GM19438 (cell line): ENCODE measurements at regions not wholly inside any gene's neighbourhood (a gene's known extent, or its start where the extent isn't known, plus 50 kb on each side); places are given as distances from the start of the nearest gene placed in this dataset.

Experiments
- ATAC-seq: cut with Tn5 transposase; IDR thresholded peaks from one replicate; pipeline ENCODE4 v1.9.1; 2021; ENCODE audit warnings: low read depth; ENCODE audit not compliant: unreplicated experiment

DNA sequence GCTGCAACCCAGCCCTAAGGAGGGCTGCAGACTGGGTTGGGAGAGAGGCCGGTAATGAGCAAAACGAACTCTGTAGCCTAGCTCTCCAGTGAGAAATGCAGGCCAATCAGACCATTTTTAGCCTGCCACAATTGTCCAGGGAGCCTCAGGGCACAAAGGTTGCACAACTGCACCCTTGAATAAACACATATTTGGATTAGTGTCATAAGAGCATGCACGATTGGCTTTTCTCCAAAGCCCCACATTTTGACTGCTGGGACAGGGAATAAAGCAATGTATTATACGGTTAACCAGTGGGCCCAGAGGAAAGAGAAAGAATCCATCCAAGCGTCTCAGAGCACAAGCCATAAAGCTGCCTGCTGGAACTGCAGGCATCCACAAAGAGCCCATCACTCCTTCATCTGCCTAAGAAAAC lies 729.4 kb upstream of the SGCG start:
- ATAC-seq = no peak

DNA sequence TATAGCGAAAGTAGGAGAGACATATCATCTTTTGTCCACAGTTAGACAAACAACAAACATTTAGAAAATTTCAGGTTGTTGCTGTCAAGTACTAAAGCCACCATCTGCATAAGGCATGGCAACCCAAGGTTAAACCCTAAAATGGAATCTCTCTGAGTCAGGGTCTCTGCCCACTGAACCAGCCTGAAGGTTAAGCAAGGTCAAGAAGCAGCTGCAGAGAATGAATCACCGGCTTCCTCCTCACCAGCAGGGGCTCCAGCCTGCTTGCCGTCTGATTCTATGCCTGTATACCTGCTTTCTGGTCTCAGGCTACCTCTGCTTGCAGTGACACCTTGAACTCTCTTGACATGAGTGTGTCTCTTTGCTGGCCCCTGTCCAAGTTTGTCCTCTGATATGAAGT lies 726.2 kb upstream of the SGCG start:
- ATAC-seq = no peak

DNA sequence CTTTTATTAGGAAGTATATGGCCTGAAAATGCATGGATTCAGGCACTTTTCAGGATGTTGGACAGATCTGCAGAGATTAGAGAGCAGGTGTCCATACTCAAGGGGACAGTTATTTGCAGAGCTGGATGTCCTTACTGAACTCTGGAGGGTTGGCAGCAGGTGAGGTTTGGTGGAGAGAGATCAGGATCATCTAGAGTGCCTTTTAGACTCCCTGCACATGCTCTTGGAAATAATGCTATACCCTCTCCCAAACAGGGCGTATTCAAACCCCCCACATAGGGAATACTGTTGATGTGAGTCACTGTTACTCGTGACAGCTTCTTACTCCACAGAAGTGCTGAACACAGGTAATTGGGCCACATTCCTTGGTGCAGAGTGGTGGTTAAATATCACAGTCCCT lies 725.7 kb upstream of the SGCG start:
- no peak for ATAC-seq

DNA sequence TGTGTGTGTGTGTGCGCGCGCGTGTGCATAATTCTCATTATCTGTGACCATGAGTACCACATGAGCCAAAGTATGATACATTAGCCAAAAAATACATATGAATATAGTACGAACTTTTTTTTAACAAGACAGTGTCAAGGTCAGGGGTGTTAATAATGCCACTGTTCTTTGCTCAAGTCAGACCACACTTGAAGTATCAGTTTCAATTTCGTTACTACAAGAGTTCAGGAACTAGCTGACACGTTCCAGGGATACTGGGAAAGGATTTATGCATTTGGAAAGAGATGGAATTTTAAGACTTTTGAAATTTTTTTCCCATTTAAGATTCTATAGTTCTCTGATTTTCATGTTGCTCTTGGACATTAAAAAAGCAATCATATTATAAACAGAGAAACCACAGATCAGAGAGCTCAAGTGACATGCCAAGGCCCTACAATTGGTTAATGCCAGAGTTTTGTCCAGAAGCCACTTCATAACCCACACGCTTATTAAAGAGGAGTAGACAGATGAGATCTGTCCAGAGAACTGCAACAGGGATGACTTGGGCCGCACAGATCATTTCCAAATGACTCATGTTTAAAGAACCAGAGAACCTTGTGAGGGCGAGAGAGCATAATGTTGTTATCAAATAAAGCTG lies 718.8 kb upstream of the SGCG start:
- no peak for ATAC-seq

DNA sequence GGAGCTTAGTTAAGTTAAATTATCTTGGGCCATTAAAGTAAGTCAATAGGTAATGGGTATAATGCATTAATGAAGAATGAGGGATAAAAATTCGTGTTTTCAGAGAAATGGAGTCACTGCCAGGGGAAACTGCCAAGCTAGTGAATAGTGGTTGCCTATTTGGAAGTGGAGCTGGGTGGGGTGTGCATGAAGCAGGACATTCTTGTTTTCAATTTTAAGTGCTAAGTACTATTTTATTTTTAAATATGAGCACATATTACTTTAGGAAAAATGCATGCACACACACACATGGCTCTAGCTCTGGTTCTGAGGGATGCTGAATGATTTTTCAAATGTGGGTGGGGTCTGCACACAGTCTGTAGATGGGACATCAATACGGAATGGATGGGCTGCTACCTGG lies 717.7 kb upstream of the SGCG start:
- no peak for ATAC-seq

DNA sequence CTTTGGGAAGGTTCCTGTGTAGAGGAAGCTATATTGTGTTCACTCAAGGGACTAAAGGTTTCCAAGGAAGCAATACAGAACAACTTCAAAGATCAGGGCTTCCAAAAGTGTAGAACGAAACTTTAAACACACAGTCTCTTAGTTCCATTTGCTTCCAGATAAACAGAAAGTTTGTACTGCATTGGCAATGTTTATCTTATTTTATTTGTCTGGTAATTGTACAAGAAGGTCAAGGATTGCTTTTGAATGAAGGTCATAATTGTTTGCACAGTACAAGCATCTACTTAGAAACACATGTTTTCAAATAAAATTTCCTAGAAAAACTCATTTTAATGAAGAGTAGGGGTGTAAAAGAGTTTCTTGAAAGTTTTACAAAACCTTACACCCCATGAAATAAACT lies 712.7 kb upstream of the SGCG start:
- ATAC-seq = no peak

DNA sequence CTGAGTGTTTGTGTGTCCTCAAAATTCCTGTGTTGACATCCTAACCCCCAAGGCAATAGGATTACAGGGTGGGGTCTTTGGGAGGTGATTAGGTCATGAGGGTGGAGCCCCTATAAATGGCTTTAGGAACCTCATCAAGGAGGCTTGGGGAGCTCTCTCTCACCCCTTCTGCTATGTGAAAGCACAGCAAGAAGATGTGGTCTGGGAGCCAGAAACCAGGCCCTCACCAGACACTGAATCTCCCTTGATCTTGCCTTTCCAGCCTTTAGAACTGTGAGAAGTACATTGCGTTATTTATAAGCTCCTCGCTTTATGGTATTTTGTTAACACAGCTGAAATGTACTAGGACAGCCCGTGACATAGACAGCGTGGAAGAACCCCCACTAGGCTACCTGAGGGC lies 712.0 kb upstream of the SGCG start:
- no peak for ATAC-seq

DNA sequence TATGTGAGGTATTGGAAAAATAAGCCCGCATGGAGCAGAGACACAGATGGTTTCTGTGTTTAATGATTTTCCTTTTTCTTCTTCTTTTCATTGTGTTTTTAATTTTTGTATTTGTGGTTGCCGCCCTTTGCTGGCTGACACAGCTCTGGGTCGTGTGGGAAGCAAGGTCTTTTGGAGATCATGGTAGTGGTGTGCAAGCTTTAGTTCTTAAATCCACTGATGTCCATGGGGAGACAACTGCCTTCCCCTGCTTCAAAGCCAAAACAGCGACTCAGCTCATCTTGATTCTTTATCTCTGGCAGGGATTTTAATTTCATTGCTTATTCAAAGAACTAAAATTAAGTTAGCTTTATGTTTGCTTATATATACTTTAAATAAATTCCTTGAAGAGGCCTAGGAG lies 711.3 kb upstream of the SGCG start:
- ATAC-seq = no peak

DNA sequence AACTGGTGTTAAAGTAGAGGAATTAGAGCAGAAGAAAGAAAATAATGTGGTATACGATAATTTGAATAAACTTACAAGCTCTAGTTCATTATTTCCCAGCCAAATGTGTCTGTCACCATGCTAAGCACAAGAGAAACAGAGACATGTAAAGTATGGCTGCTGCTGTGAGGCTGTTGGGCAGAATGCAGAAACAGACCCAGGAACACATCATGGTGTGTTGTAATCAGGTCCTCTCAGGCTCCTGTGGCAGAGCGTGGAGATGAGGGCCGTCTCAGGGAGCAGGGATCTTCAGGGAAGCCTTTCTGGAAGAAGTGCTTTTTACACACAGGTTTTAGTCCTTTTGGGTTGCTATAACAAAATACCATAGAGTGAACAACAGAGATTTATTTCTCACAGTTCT lies 710.7 kb upstream of the SGCG start:
- ATAC-seq = no peak

DNA sequence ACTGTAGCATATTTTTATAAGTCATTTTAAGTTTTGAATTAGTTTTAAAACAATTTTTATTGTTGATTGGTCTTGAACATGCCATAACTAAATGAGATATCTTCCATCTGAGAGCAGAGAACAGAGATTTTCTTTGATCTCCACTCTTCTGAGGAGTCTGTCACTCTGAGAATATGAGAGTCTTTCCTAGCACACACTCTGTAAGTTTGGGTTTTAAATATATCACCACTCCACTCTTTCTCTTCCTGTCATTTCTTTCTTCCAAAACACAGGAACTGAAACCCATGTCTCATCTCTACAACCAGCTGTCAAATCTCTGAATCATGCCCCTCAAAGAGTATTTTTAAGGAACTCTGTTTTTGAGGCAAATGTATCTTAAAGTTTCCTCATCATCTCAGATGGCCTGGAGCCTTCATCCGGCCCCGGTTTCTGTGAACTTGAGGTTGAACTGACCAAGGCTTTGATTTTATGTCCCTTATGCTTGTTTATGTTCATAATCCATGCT lies 698.2 kb upstream of the SGCG start:
- ATAC-seq = no peak

DNA sequence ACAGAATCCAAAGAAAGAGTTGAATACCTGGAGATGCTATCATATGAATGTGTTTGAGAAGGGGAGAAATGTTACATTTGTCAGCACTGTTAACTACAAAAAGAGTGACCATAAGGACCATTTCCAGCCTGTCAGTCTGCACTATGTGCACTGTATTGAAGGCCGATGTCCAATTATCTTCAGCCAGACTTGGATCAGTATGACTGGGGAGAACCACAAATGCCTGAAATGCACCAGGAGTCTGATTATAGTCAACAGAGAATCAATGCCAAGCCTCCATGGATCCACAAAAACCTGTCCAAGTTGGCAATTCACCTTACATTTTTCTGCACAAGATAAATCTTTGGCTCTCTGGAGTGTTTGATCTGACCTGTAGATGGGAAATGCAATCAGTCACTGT lies 697.5 kb upstream of the SGCG start:
- no peak for ATAC-seq

DNA sequence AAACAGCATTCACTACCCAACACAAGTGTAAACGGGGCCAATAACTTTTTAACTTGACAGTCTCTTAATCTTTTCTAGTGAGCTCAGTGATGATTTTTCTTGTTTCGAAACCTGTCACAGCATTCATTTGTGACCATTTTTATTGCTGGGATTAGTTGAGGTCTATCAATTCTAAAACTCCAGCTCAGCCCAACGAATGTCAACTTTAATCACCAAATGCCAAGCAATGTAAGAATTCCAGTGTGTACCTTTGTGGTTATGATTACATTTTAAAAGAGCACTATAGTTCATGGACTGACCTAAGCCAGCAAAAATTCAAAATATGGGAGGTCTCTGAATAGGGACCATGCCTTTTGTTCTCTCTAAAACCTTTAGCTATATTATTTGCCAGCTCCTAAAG lies 694.3 kb upstream of the SGCG start:
- ATAC-seq = no peak

DNA sequence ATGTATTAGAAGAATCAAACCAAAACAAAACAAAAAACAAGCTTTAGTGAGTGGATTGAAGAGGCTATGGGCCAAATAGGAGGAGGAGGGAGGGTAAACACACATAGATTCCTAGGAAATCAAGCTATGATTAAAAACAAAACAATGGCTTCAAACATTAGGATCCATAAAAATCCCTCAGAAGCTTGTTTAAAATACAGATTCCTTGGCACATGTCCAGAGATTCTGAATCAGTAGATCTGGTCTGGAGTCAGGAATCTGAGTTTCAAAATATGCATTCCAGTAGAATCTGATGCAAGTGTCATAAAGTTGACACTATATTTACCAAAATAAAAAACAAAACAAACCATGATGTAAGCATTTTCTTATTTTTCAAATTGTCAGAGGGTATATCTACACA lies 692.8 kb upstream of the SGCG start:
- ATAC-seq = no peak

DNA sequence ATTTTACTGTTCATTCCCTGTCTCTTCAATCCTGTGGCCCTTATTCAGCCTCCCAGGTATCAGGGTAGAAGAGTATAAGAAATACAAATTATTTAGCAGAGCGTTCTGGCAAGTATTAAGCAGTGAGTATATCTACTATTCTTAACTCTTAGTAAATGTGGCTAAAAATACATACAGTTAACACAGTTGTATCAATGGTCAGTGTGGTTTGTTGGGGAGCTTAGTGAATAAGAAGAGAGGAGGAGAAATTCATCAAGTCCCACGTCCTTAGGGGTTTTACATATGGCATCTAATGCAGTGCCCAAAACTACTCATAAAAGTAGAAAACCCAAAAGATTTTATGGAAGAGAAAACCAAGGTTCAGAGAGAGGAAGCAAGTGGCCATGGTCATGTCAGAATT lies 691.0 kb upstream of the SGCG start:
- ATAC-seq = no peak

DNA sequence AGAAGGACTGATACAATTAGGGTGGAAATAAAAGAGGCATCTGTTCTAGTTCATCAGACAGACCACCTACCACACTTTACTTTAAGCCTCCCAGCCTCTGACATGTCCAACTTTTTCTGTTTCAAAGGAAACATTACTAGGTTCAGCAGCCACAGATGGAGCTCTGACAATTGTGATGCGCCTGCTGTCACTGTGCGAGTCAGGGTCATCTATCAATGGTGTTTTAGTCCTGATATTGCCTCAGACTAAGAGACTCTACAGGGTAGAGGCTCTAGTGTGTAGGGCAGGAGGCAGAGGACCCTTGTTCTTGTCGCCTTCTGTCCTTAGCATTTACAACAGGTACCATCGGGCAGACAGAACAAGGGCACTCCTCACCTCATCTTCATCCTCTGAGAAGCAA lies 685.0 kb upstream of the SGCG start:
- no peak for ATAC-seq

DNA sequence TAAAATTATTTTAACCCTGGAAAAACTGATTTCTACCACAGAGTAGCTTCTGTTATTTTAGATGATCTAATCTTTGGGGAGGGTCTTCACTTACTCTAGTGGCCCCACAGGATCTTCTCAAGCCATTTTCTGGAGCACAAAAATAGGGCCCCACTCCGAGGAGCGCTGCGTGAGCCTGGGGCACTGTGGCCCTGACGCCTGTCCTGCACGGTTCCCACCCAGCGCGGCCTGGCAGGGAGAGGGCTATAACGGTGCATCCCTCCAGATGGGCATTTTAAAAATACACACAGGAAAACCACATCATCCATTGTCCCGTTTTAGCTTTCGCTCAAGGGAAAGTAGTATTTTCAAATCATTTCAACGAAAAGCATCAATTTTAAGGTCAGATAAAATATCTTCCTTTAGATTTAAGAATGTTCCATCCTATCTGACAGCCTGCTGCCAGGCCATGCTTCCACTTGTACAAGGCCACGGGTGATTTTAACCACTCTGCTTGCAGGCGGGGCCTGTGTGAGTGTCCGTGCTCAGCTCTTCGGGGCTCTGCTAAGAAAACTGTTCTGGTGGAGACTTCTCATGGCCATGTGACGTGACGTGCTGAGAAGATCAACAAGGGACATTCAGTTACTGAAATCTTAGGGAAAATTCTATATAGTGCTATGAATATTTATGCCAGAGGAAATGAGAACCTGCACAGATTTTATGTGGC lies 683.8 kb upstream of the SGCG start:
- no peak for ATAC-seq

DNA sequence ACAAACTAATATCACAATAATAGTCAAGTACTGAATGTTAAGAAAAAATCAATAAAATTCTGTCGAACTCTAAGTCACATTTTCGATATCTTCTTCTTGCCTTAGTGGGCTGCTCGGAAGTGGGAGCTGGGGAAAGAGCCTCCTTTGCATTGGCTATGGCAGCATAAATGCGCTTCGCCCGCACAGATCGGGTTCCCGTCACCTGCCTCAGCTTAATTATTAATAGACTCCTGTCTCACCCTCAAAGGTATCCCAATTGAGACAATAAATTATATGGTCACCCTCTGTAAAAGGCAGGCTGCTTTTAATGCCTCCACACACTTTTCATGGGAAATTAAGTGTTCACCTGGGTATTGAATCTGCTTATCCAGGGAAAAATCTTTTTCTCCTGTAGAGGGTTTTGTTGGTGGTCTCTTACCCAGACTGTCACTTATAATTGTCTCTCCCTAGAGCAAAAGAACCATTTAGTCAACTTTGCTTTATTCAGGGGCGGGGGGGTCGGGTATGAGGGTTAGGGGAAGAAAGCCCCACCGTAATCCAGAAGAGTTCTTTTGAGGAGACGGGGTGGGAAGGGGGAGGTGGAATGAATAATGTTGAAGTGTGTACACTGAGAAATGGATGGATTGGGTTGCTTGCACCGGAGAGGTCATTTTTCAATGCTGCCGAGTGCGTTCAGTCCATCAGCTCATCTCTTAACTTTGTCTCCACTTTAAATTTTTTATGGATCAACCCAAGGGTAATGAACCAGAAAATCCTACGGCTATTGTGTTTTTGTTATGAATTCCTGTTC lies 682.6 kb upstream of the SGCG start:
- ATAC-seq = no peak

DNA sequence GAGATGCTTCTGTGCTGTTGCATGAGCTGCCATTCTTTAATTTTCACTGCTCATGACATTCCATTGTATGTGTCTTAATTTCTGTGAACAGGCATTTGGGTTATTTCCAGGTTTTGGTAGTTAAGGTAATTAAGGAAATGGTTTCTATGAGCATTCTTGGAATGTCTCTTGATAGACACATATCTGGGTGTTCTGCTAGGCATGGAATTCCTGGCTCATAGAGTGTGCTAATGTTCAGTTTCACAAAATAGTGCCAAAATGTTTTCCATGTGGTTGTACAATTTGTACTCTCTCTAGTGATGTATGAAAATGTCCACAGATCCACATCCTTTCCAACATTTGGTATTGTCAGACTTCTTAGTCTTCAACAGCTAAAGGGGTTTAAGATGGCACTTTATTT lies 680.9 kb upstream of the SGCG start:
- ATAC-seq = no peak

DNA sequence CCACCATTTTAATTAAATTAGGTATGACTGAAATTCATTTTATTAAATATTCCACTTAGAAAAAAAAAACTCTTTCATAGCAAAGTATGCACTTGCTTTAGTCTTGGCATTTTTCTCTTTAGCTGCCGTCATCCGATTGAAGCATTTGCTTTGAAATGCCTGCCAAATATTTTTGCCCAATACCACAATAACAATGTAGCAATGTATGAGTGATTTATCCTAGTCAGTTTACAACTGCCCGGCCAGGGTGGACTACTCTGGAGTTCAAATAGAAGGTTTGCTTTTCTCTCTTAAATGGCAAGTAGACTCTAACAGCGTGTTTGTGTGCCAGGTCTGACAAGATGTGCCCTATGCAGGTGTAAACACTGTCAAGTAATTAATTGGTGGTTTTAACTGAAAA lies 675.3 kb upstream of the SGCG start:
- no peak for ATAC-seq

DNA sequence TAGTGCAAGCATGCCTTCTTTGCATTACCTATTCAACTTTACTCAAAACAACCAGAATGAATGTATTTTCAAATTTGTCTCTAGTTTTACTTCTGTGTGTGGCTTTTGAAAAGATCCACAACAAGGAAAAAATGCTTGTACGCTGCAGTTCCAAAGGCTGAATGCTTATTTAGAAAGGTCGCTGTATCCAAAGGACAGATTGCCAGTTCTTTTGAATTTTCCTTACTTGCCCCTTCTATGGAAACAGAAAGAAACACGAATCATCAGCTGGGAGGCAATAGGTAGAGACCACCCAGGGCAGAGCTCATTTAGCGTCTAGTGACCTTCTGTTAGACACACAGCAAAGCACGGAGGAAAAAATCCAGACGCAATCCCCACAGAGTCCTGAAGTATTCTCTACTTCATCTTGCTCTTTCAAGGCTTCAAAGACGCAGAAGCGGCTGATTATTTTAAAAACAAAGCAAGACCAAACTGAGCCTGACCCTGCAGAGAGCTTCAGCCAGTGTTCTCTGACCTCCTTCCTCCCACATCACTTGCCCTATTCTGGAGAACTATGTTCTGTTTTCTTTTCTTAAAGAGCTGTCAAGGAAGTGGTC lies 674.6 kb upstream of the SGCG start:
- no peak for ATAC-seq

DNA sequence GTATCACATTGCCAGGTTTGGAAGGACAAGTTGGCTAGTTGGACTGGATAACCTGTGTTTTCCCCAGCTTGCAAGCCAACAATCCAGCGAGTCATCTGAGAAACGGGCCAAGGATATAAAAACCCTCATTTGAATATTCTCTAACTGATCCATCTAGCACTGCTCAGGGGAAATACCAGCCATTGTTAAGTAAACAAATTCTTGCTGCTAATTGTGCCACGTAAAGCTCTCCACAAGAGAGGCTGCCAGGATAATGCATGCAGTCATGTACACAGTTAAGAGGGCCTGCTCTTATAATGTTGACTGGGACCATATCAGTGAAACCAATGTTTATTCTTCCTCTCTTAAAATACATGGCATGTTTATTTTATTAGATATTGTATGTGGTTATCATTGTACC lies 663.2 kb upstream of the SGCG start:
- no peak for ATAC-seq
